Vagina (tissue), 2 donors: ENCODE measurements at regions not wholly inside any gene's neighbourhood (a gene's known extent, or its start where the extent isn't known, plus 50 kb on each side); places are given as distances from the start of the nearest gene placed in this dataset.

Experiments
- DNase-seq, 2 donors: peaks; one replicate each; pipeline ENCODE4 v3.0.0-alpha.2; 2017; ENCODE audit errors: extremely low spot score in 2 of 2
- H3K27ac ChIP-seq: fragments of 200-600 bp; sonication (generic); one replicate; pipeline ENCODE4 v1.5.1; 2019
- H3K27me3 ChIP-seq: fragments of 200-600 bp; sonication (generic); one replicate; pipeline ENCODE4 v1.5.1; 2019
- H3K36me3 ChIP-seq, 2 donors: fragments of 200-600 bp; sonication (generic); one replicate each; pipeline ENCODE4 v1.5.1; 2017 to 2019
- H3K4me1 ChIP-seq: fragments of 200-600 bp; sonication (generic); one replicate; pipeline ENCODE4 v1.5.1; 2019
- H3K4me3 ChIP-seq, 2 donors: fragments of 200-600 bp; sonication (generic); 1 replicate in 1 of 2; 2 replicates in 1 of 2; pipeline ENCODE4 v1.5.1; 2016 to 2019
- H3K9me3 ChIP-seq: fragments of 200-600 bp; sonication (generic); one replicate; pipeline ENCODE4 v1.5.1; 2019
- POLR2A ChIP-seq, 2 donors: fragments of 450-650 bp; IDR thresholded peaks; one replicate each; pipeline ENCODE4 v1.6.1; 2017; ENCODE audit warnings: antibody characterized with exemption in 2 of 2, mild to moderate bottlenecking in 2 of 2, moderate library complexity in 2 of 2
- POLR2AphosphoS5 ChIP-seq, 2 donors: sonication (generic); formaldehyde crosslinking; IDR thresholded peaks; one replicate each; pipeline ENCODE4 v1.9.0; 2017; ENCODE audit warnings: antibody characterized with exemption in 2 of 2, mild to moderate bottlenecking in 2 of 2, low read depth in 1 of 2; ENCODE audit not compliant: insufficient read depth in 1 of 2
- intact Hi-C: fragments of 100-400 bp; cut with DNase I; formaldehyde crosslinking; loops from one replicate; pipeline ENCODE4 v1.15.1; 2023
- TF ChIP-seq, protein P1 (sequence below), 3 experiments: fragments of 450-650 bp in 2 of 3; fragments of 200-600 bp in 1 of 3; sonication (generic) in 1 of 3; IDR thresholded peaks; one replicate each; pipeline ENCODE4 v1.5.1; 2017 to 2019; ENCODE audit warnings: antibody characterized with exemption in 3 of 3, mild to moderate bottlenecking in 2 of 3, moderate library complexity in 2 of 3

GRCh38 chrX:39169976-39170375, 368.7 kb downstream of the MID1IP1 start:
- Histone ChIP-seq H3K4me1 (no peaks in the 10 kb centered on the region), H3K4me3 (no peak overlapping the region), H3K36me3 (no peaks in the 10 kb centered on the region), H3K9me3 (no peaks in the 10 kb centered on the region), H3K27ac (no peak overlapping the region), H3K27me3 (no peaks in the 10 kb centered on the region)
- TF ChIP-seq POLR2A (IDR thresholded peaks at IDR 0.05), result no peak
- no peak for TF ChIP-seq POLR2AphosphoS5 (IDR thresholded peaks at IDR 0.05; ENCODE audit: insufficient read depth in 1 of 2, low read depth in 1 of 2)
- TF ChIP-seq, protein P1, sequence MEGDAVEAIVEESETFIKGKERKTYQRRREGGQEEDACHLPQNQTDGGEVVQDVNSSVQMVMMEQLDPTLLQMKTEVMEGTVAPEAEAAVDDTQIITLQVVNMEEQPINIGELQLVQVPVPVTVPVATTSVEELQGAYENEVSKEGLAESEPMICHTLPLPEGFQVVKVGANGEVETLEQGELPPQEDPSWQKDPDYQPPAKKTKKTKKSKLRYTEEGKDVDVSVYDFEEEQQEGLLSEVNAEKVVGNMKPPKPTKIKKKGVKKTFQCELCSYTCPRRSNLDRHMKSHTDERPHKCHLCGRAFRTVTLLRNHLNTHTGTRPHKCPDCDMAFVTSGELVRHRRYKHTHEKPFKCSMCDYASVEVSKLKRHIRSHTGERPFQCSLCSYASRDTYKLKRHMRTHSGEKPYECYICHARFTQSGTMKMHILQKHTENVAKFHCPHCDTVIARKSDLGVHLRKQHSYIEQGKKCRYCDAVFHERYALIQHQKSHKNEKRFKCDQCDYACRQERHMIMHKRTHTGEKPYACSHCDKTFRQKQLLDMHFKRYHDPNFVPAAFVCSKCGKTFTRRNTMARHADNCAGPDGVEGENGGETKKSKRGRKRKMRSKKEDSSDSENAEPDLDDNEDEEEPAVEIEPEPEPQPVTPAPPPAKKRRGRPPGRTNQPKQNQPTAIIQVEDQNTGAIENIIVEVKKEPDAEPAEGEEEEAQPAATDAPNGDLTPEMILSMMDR (IDR thresholded peaks at IDR 0.05), result no peak
- DNase-seq, result peak in 1 of 2 donors; percentile 31
- intact Hi-C loops, result no loop called here

- intact Hi-C loops, result no loop called here
- peak; percentile 12 to 29 for DNase-seq
- Histone ChIP-seq H3K4me3 (no peak overlapping the region), H3K9me3 (no peaks in the 10 kb centered on the region), H3K36me3 (no peaks in the 10 kb centered on the region), H3K27me3 (no peaks in the 10 kb centered on the region), H3K4me1 (no peaks in the 10 kb centered on the region), H3K27ac (no peak overlapping the region)
- TF ChIP-seq, protein P1 (IDR thresholded peaks at IDR 0.05), result no peak
- no peak for TF ChIP-seq POLR2AphosphoS5 (IDR thresholded peaks at IDR 0.05; ENCODE audit: insufficient read depth in 1 of 2, low read depth in 1 of 2)
- no peak for TF ChIP-seq POLR2A (IDR thresholded peaks at IDR 0.05)
Measured at GRCh38 chrX:39170464-39170863, 369.2 kb downstream of the MID1IP1 start.

- H3K27ac ChIP-seq, result no peak overlapping the region
- H3K4me1 ChIP-seq, result no peaks in the 10 kb centered on the region
- intact Hi-C loops, result no loop called here
- H3K36me3 ChIP-seq, result no peaks in the 10 kb centered on the region
- TF ChIP-seq, protein P1 (IDR thresholded peaks at IDR 0.05), result no peak
- no peak for TF ChIP-seq POLR2AphosphoS5 (IDR thresholded peaks at IDR 0.05; ENCODE audit: insufficient read depth in 1 of 2, low read depth in 1 of 2)
- no peak for TF ChIP-seq POLR2A (IDR thresholded peaks at IDR 0.05)
- H3K9me3 ChIP-seq, result no peaks in the 10 kb centered on the region
- H3K4me3 ChIP-seq, result no peak overlapping the region
- DNase-seq, result peak; percentile 52 to 93
- no peaks in the 10 kb centered on the region for H3K27me3 ChIP-seq
Measured at GRCh38 chrX:39171686-39172085, 370.4 kb downstream of the MID1IP1 start.

- Histone ChIP-seq H3K4me1 (no peaks in the 10 kb centered on the region), H3K27ac (no peak overlapping the region), H3K9me3 (no peaks in the 10 kb centered on the region), H3K36me3 (no peaks in the 10 kb centered on the region), H3K27me3 (no peaks in the 10 kb centered on the region), H3K4me3 (no peak overlapping the region)
- TF ChIP-seq POLR2A (IDR thresholded peaks at IDR 0.05), result no peak
- DNase-seq, result peak in 1 of 2 donors; percentile 78
- intact Hi-C loops, result no loop called here
Measured at GRCh38 chrX:39174241-39174771, 373.0 kb downstream of the MID1IP1 start.

GRCh38 chrX:39174772-39175417, 373.6 kb downstream of the MID1IP1 start:
- no peak for TF ChIP-seq POLR2AphosphoS5 (IDR thresholded peaks at IDR 0.05; ENCODE audit: insufficient read depth in 1 of 2, low read depth in 1 of 2)
- TF ChIP-seq, protein P1 (IDR thresholded peaks at IDR 0.05), result no peak
- no peak for TF ChIP-seq POLR2A (IDR thresholded peaks at IDR 0.05)

More at GRCh38 chrX:39174772-39175417, 373.6 kb downstream of the MID1IP1 start:
- Histone ChIP-seq H3K27ac (no peak overlapping the region), H3K27me3 (no peaks in the 10 kb centered on the region), H3K36me3 (no peaks in the 10 kb centered on the region), H3K4me3 (no peak overlapping the region), H3K4me1 (no peaks in the 10 kb centered on the region), H3K9me3 (no peaks in the 10 kb centered on the region)
- DNase-seq, result peak in 1 of 2 donors; percentile 85
- intact Hi-C loops, result no loop called here
